Endothelial cell of umbilical vein (primary cell): ENCODE measurements at regions not wholly inside any gene's neighbourhood (a gene's known extent, or its start where the extent isn't known, plus 50 kb on each side); places are given as distances from the start of the nearest gene placed in this dataset.

Source experiments
- BruUV-seq: library from RNA; stranded (reverse); fragments of 400-500 nt; replicated peaks from 2 replicates; lab custom pipeline; 2021; lab: Mats Ljungman, UMichigan
- CTCF ChIA-PET: fragments of 300-600, 350-600 bp; sonication (Branson Sonifier 250); formaldehyde crosslinking; loops from one replicate; lab custom pipeline; 2021; ENCODE audit warnings: antibody characterized with exemption, inconsistent platforms; lab: Charles Lee
- POLR2A ChIA-PET: fragments of 300-600, 350-600 bp; sonication (Branson Sonifier 250); formaldehyde crosslinking; loops from one replicate; lab custom pipeline; 2021; ENCODE audit warnings: antibody characterized with exemption, inconsistent platforms; lab: Charles Lee
- DNase-seq: peaks from one replicate; pipeline ENCODE4 v3.0.0-alpha.2; 2011; ENCODE audit warnings: low read depth, low spot score
- FAIRE-seq: peaks from 2 replicates; lab custom pipeline; 2011; peaks lifted over from hg19 to GRCh38; lab: Jason Lieb, UNC
- H2AFZ ChIP-seq: 2 replicates; pipeline ENCODE4 v1.6.0; 2012; ENCODE audit warnings: low read depth, low read length, control low read depth, inconsistent platforms
- H3K27ac ChIP-seq: 2 replicates; pipeline ENCODE4 v1.5.1; 2011; ENCODE audit warnings: low read depth, mild to moderate bottlenecking, control low read depth, low read length, moderate library complexity; ENCODE audit not compliant: insufficient read depth
- H3K27me3 ChIP-seq, 2 experiments: 2 replicates each; pipeline versions ENCODE4 v1.6.0 to v1.6.1; 2011; ENCODE audit warnings: low read length in 2 of 2, mixed read lengths in 1 of 2; ENCODE audit not compliant: control insufficient read depth in 2 of 2, insufficient read depth in 2 of 2
- H3K36me3 ChIP-seq, 2 experiments: 2 replicates in 1 of 2; 3 replicates in 1 of 2; pipeline ENCODE4 v1.5.1; 2011; ENCODE audit warnings: low read length in 2 of 2, mild to moderate bottlenecking in 1 of 2, moderate library complexity in 1 of 2; ENCODE audit not compliant: control insufficient read depth in 2 of 2, insufficient read depth in 2 of 2; ENCODE audit errors: extremely low read depth in 1 of 2
- H3K4me1 ChIP-seq: 3 replicates; pipeline ENCODE4 v1.5.1; 2011; ENCODE audit warnings: mild to moderate bottlenecking, low read length; ENCODE audit not compliant: control insufficient read depth, insufficient read depth; ENCODE audit errors: extremely low read depth
- H3K4me2 ChIP-seq: 2 replicates; pipeline ENCODE4 v1.6.1; 2011; ENCODE audit warnings: low read length, control low read depth, mixed read lengths; ENCODE audit not compliant: insufficient read depth
- H3K4me3 ChIP-seq, 3 experiments: fragments of 200-600 bp in 1 of 3; sonication (generic), shearing (Covaris generic) in 1 of 3; replicated peaks in 1 of 3; 2 replicates each; pipeline ENCODE4 v1.5.1; 2011 to 2016; ENCODE audit warnings: control low read depth in 3 of 3, low read length in 3 of 3, mild to moderate bottlenecking in 2 of 3, inconsistent platforms in 1 of 3, low read depth in 1 of 3, moderate library complexity in 1 of 3; ENCODE audit not compliant: insufficient read depth in 1 of 3
- H3K79me2 ChIP-seq: 2 replicates; pipeline ENCODE4 v1.6.0; 2012; ENCODE audit warnings: low read length, inconsistent platforms; ENCODE audit not compliant: control insufficient read depth, insufficient read depth
- H3K9ac ChIP-seq: replicated peaks from 2 replicates; pipeline ENCODE3; 2011; ENCODE audit warnings: low read length, control low read depth; ENCODE audit not compliant: insufficient read depth; ENCODE audit errors: extremely low read depth
- H3K9me1 ChIP-seq: replicated peaks from 3 replicates; pipeline ENCODE4 v1.6.0; 2011; ENCODE audit warnings: mild to moderate bottlenecking, low read length; ENCODE audit not compliant: control insufficient read depth, insufficient read depth; ENCODE audit errors: extremely low read depth
- H3K9me3 ChIP-seq: replicated peaks from 2 replicates; pipeline ENCODE4 v1.5.1; 2012; ENCODE audit warnings: low read length, inconsistent platforms; ENCODE audit not compliant: control insufficient read depth, insufficient read depth
- H4K20me1 ChIP-seq: replicated peaks from 2 replicates; pipeline ENCODE3; 2011; ENCODE audit warnings: mild to moderate bottlenecking, low read length; ENCODE audit not compliant: control insufficient read depth, insufficient read depth; ENCODE audit errors: extremely low read depth
- CTCF ChIP-seq, 2 donors: IDR thresholded peaks; 1 replicate in 1 of 2; 2 replicates in 1 of 2; pipeline ENCODE4 v1.5.1; 2011; ENCODE audit warnings: low read length in 2 of 2, mild to moderate bottlenecking in 2 of 2, moderate library complexity in 2 of 2, control low read depth in 1 of 2, inconsistent platforms in 1 of 2, low read depth in 1 of 2; ENCODE audit not compliant: insufficient read depth in 1 of 2; ENCODE audit errors: extremely low read depth in 1 of 2
- EZH2 ChIP-seq: IDR thresholded peaks from 2 replicates; pipeline ENCODE4 v1.6.1; 2012; ENCODE audit warnings: borderline replicate concordance, low read depth, mild to moderate bottlenecking, moderate library complexity, low read length, inconsistent platforms; ENCODE audit not compliant: severe bottlenecking
- FOS ChIP-seq: IDR thresholded peaks from 2 replicates; pipeline ENCODE4 v1.6.1; 2011; ENCODE audit warnings: mild to moderate bottlenecking, low read length, moderate library complexity, borderline replicate concordance; ENCODE audit not compliant: insufficient read depth
- GATA2 ChIP-seq: IDR thresholded peaks from 2 replicates; pipeline ENCODE4 v1.7.0; 2011; ENCODE audit warnings: low read depth, mild to moderate bottlenecking, moderate library complexity, mixed read lengths, low read length; ENCODE audit not compliant: insufficient read length, insufficient read depth
- JUN ChIP-seq: IDR thresholded peaks from 2 replicates; pipeline ENCODE4 v1.6.1; 2011; ENCODE audit warnings: borderline replicate concordance, low read depth; ENCODE audit not compliant: insufficient read length, insufficient read depth
- MAX ChIP-seq: IDR thresholded peaks from 2 replicates; pipeline ENCODE4 v1.6.1; 2011; ENCODE audit not compliant: insufficient read depth, insufficient read length
- MYC ChIP-seq: IDR thresholded peaks from one replicate; pipeline ENCODE4 v1.6.1; 2011; ENCODE audit warnings: mild to moderate bottlenecking, low read depth, low read length
- POLR2A ChIP-seq: IDR thresholded peaks from 2 replicates; pipeline ENCODE4 v1.6.1; 2012; ENCODE audit warnings: low read depth, mild to moderate bottlenecking, control low read depth, low read length
- POLR2AphosphoS5 ChIP-seq: IDR thresholded peaks from 2 replicates; pipeline ENCODE4 v1.6.1; 2012; ENCODE audit warnings: low read depth, mild to moderate bottlenecking, control low read depth, low read length, moderate library complexity; ENCODE audit not compliant: insufficient read depth
- dilution Hi-C: fragments of 300-500 bp; cut with MboI; formaldehyde crosslinking; loops from one replicate; pipeline ENCODE4 v1.15.0; 2019; ENCODE audit warnings: low sequenced_read_pairs; ENCODE audit not compliant: extremely low pct_ligation_motif_present
- intact Hi-C: fragments of 100-400 bp; cut with micrococcal nuclease; formaldehyde crosslinking; loops from one replicate; pipeline ENCODE4 v1.10.0; 2022

DNA sequence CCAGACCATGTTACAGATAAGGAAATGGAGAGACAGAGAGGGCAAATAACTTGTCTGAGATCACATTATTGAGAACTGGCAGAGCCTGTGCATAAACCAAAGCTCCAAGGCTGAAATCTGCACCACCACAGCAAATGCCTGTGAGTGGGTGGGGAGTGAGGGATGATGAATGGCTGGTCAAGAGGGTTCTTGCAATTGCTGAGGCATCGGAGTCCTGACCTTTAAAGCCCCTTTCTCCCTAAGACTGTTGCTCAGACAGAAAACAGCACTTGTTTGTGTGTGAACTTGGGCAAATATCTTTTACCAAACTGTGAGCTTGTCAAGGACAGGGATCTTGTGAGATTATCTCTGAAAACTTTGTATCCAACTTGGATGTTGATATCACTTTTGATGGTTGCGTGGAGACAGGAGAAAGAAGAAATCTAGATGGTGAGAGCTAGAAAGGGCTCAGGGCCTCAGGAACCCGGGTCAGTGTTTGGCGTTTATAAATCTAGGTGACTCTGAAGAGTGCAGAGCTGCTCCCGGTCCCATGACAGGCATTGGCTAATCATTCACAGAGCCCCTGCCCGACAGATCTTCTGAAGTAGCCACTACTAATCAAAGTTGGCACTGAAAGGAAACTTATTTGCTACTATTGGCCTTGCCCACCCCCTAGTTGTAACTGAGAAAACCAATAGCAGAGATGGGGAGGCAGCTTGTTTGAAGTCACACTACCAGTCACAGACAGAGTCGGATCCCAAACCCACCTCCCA is 122.3 kb downstream of the FOXD2 start:
- Histone ChIP-seq H3K79me2 (no peaks in the 10 kb centered on the region), H3K9ac (no peak overlapping the region), H2AFZ (no peak overlapping the region), H3K4me1 (no peaks in the 10 kb centered on the region), H3K9me1 (no peaks in the 10 kb centered on the region), H3K9me3 (no peaks in the 10 kb centered on the region), H3K36me3 (no peaks in the 10 kb centered on the region), H3K4me3 (no peak overlapping the region), H4K20me1 (no peaks in the 10 kb centered on the region), H3K4me2 (no peak overlapping the region), H3K27ac (no peak overlapping the region), H3K27me3 (peaks cover 8 to 10% of the 10 kb centered on the region in 2 experiments)
- no TSS peak for BruUV-seq
- FAIRE-seq (no peak), DNase-seq (no peak)
- CTCF ChIA-PET, result interaction anchor here (0.8 to 1.8 kb wide), 7 partner anchors 8 to 166 kb away, joined by 3 to 6 read pairs (median 3); no protein-coding TSS in a partner anchor
- intact Hi-C loops, result no loop called here
- TF ChIP-seq MAX (no peak), POLR2A (no peak), MYC (no peak), FOS (no peak), JUN (no peak), POLR2AphosphoS5 (no peak), EZH2 (no peak), GATA2 (no peak), CTCF (IDR thresholded peaks at IDR 0.05; ENCODE audit: extremely low read depth in 1 of 2, insufficient read depth in 1 of 2, low read depth in 1 of 2, low read length in 2 of 2) (no peak)
- dilution Hi-C loops, result no loop called here
- POLR2A ChIA-PET, result no interaction called here
